Kidney (tissue), 13 donors: ENCODE measurements at regions not wholly inside any gene's neighbourhood (a gene's known extent, or its start where the extent isn't known, plus 50 kb on each side); places are given as distances from the start of the nearest gene placed in this dataset.

ENCODE experiments used
- DNase-seq, 5 donors: peaks; one replicate each; pipeline ENCODE4 v3.0.0-alpha.2; 2013 to 2020
- FAIRE-seq: peaks from 2 replicates; lab custom pipeline; 2012; peaks lifted over from hg19 to GRCh38; lab: Jason Lieb, UNC
- H3K27ac ChIP-seq, 2 donors: one replicate each; pipeline ENCODE4 v1.7.0; 2013; ENCODE audit warnings: low read depth in 2 of 2, low read length in 2 of 2, inconsistent platforms in 1 of 2
- H3K27me3 ChIP-seq: one replicate; pipeline ENCODE4 v1.7.1; 2013; ENCODE audit warnings: low read length, inconsistent platforms; ENCODE audit not compliant: control insufficient read depth, insufficient read depth
- H3K36me3 ChIP-seq, 3 donors: one replicate each; pipeline versions ENCODE4 v1.7.0 to v1.7.1; 2013; ENCODE audit warnings: low read length in 3 of 3, control low read depth in 1 of 3, inconsistent platforms in 1 of 3; ENCODE audit not compliant: insufficient read depth in 3 of 3, control insufficient read depth in 2 of 3
- H3K4me1 ChIP-seq, 3 donors: one replicate each; pipeline versions ENCODE4 v1.7.0 to v1.7.1; 2013; ENCODE audit warnings: low read length in 3 of 3, inconsistent platforms in 1 of 3, low read depth in 1 of 3; ENCODE audit not compliant: control insufficient read depth in 2 of 3, insufficient read depth in 2 of 3
- H3K4me3 ChIP-seq, 3 donors: one replicate each; pipeline versions ENCODE4 v1.7.0 to v1.8.1; 2013; ENCODE audit warnings: low read length in 3 of 3, control low read depth in 1 of 3, inconsistent platforms in 1 of 3
- H3K9ac ChIP-seq, 3 donors: one replicate each; pipeline versions ENCODE4 v1.7.0 to v1.7.1; 2013; ENCODE audit warnings: low read length in 3 of 3, control low read depth in 1 of 3, inconsistent platforms in 1 of 3
- H3K9me3 ChIP-seq, 3 donors: one replicate each; pipeline versions ENCODE4 v1.7.0 to v1.7.1; 2013; ENCODE audit warnings: low read length in 3 of 3, control low read depth in 1 of 3, inconsistent platforms in 1 of 3; ENCODE audit not compliant: control insufficient read depth in 2 of 3, insufficient read depth in 1 of 3
- CTCF ChIP-seq: IDR thresholded peaks from 3 replicates; pipeline ENCODE4 v1.5.1; 2012; ENCODE audit warnings: mild to moderate bottlenecking, moderate library complexity, borderline replicate concordance; ENCODE audit not compliant: insufficient read depth; ENCODE audit errors: extremely low read depth
- intact Hi-C: fragments of 100-400 bp; cut with DNase I; formaldehyde crosslinking; loops from one replicate; pipeline ENCODE4 v1.11.1; 2022
- donor health status: control.
- donor health status: control.
- donor health status: control.
- donor health status: control.
- donor health status: control.
- donor health status: DM: yes; HTN: yes; CAD: no.
- donor health status: Normal renal cell carcinoma (clear cell type).

GRCh38 chr12:22951206-22951605 lies 326.2 kb downstream of the ETNK1 start:
- FAIRE-seq (no peak), DNase-seq (no peak)
- Histone ChIP-seq H3K27me3 (no peaks in the 10 kb centered on the region), H3K4me1 (no peaks in the 10 kb centered on the region), H3K36me3 (no peaks in the 10 kb centered on the region), H3K9ac (no peak overlapping the region), H3K4me3 (no peak overlapping the region), H3K9me3 (no peaks in the 10 kb centered on the region), H3K27ac (no peak overlapping the region)
- intact Hi-C loops: no loop called here
- no peak for TF ChIP-seq CTCF

GRCh38 chr12:22956690-22957089 lies 331.7 kb downstream of the ETNK1 start:
- FAIRE-seq (no peak), DNase-seq (no peak)
- intact Hi-C loops: no loop called here
- Histone ChIP-seq H3K4me1 (no peaks in the 10 kb centered on the region), H3K9me3 (no peaks in the 10 kb centered on the region), H3K27ac (no peak overlapping the region), H3K9ac (no peak overlapping the region), H3K27me3 (no peaks in the 10 kb centered on the region), H3K4me3 (no peak overlapping the region), H3K36me3 (no peaks in the 10 kb centered on the region)
- no peak for TF ChIP-seq CTCF

DNA sequence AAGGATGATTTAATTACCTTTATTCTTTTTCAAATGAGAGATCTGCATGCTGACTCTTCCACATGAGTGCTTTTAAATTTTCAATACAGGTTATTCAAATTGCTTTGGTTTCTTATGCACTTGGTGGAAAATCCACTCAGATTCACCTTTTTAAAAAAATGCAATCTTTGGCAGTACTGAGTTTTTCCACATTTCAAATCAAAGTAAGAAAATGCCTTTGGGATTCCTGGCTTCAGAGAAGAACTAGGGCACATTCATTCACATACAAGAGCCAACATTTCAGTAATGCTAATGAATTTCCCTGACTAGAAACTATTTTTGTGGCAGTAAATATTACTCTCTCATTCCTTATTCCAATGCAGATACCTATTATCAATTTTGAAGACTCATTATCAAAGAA lies 342.2 kb downstream of the ETNK1 start:
- no peak overlapping the region for H3K9ac ChIP-seq
- FAIRE-seq: no peak
- no peak for DNase-seq
- H3K4me3 ChIP-seq: no peak overlapping the region
- H3K27ac ChIP-seq: no peak overlapping the region
- H3K4me1 ChIP-seq: no peaks in the 10 kb centered on the region
- H3K27me3 ChIP-seq: no peaks in the 10 kb centered on the region
- intact Hi-C loops: no loop called here
- H3K9me3 ChIP-seq: no peaks in the 10 kb centered on the region
- no peaks in the 10 kb centered on the region for H3K36me3 ChIP-seq
- TF ChIP-seq CTCF: no peak

- no peaks in the 10 kb centered on the region for H3K9me3 ChIP-seq
- no peak overlapping the region for H3K4me3 ChIP-seq
- FAIRE-seq (no peak), DNase-seq (no peak)
- no peaks in the 10 kb centered on the region for H3K4me1 ChIP-seq
- no peaks in the 10 kb centered on the region for H3K36me3 ChIP-seq
- H3K27ac ChIP-seq: no peak overlapping the region
- H3K27me3 ChIP-seq: no peaks in the 10 kb centered on the region
- TF ChIP-seq CTCF: no peak
- intact Hi-C loops: no loop called here
- no peak overlapping the region for H3K9ac ChIP-seq
Measured at GRCh38 chr12:22969521-22969920, 344.6 kb downstream of the ETNK1 start.
